ENCODE measurements at regions not wholly inside any gene's neighbourhood (a gene's known extent, or its start where the extent isn't known, plus 50 kb on each side); places are given as distances from the start of the nearest gene placed in this dataset.

GRCh38 chr17:71284032-71284755 is 836.6 kb upstream of the SOX9 start:
- no peak for TF ChIP-seq CTCF (IDR thresholded peaks at IDR 0.05)
- no peak for TF ChIP-seq EZH2 (IDR thresholded peaks at IDR 0.05; ENCODE audit: borderline replicate concordance, insufficient read depth, low read depth, low read length, poor library complexity, severe bottlenecking)

Data from B cell (primary cell).